ENCODE measurements at regions not wholly inside any gene's neighbourhood (a gene's known extent, or its start where the extent isn't known, plus 50 kb on each side); places are given as distances from the start of the nearest gene placed in this dataset.
"Not testable (repeated sequence)": the region's sequence is repeated elsewhere in the genome, so short reads cannot be mapped to it uniquely, and the experiment has no call there.

GRCh38 chr16:65572156-65572555 lies 450.3 kb upstream of the CDH11 start:
- no peak for TF ChIP-seq CTCF (IDR thresholded peaks at IDR 0.05)
- H3K27ac ChIP-seq, result no peak overlapping the region
- H3K36me3 ChIP-seq, result no peaks in the 10 kb centered on the region
- DNase-seq (no peak), ATAC-seq (no peak)
- peaks cover 0 to 16% (median 0%) of the 10 kb centered on the region in 11 donors for H3K9me3 ChIP-seq
- H3K4me3 ChIP-seq, result no peak overlapping the region
- WGBS, 2 donors, result 74 to 83% methylated on average over 1 of the region's 1 CpG
- H3K27me3 ChIP-seq, result no peaks in the 10 kb centered on the region
- H3K4me1 ChIP-seq, result no peaks in the 10 kb centered on the region
- intact Hi-C loops (cut with DNase I), result no loop called here

- no peak for ATAC-seq
- H3K27me3 ChIP-seq, result no peaks in the 10 kb centered on the region
- no peaks in the 10 kb centered on the region for H3K4me1 ChIP-seq
- no peak overlapping the region for H3K4me3 ChIP-seq
- H3K9me3 ChIP-seq, result peaks cover 0 to 16% (median 0%) of the 10 kb centered on the region in 11 donors
- 91 to 98% methylated on average over 1 of the region's 1 CpG for WGBS, 2 donors
- no peak for TF ChIP-seq CTCF (IDR thresholded peaks at IDR 0.05)
- no peak overlapping the region for H3K27ac ChIP-seq
- DNase-seq, result no peak
- no peaks in the 10 kb centered on the region for H3K36me3 ChIP-seq
- intact Hi-C loops (cut with DNase I), result no loop called here
Measured at GRCh38 chr16:65570261-65570660, 448.4 kb upstream of the CDH11 start.

GRCh38 chr16:65559846-65560245 lies 438.0 kb upstream of the CDH11 start:
- Histone ChIP-seq H3K36me3 (no peaks in the 10 kb centered on the region), H3K9me3 (peaks cover 0 to 26% (median 4%) of the 10 kb centered on the region in 11 donors), H3K4me1 (no peaks in the 10 kb centered on the region), H3K4me3 (no peak overlapping the region), H3K27me3 (no peaks in the 10 kb centered on the region), H3K27ac (no peak overlapping the region)
- WGBS, 2 donors, result 90 to 95% methylated on average over 3 of the region's 3 CpGs
- intact Hi-C loops (cut with DNase I), result loop anchor here in 1 of 10 donors (10.0 kb wide), 1 partner anchor 55 kb away; no protein-coding TSS in a partner anchor
- ATAC-seq (no peak), DNase-seq (no peak)
- no peak for TF ChIP-seq CTCF (IDR thresholded peaks at IDR 0.05)

- H3K36me3 ChIP-seq; intact Hi-C loops (cut with DNase I); H3K4me3 ChIP-seq; H3K27ac ChIP-seq; DNase-seq; H3K9me3 ChIP-seq; H3K27me3 ChIP-seq: not testable (repeated sequence)
- 0 to 7% methylated on average over 1 of the region's 1 CpG for WGBS, 2 donors
- ATAC-seq, result peak in 2 of 8 donors; percentile 41 to 55
- peaks cover 4 to 43% (median 21%) of the 10 kb centered on the region in 9 donors for H3K4me1 ChIP-seq
Measured at GRCh38 chr16:65549689-65550088, 427.8 kb upstream of the CDH11 start.

- Histone ChIP-seq H3K27ac (no peak overlapping the region), H3K36me3 (no peaks in the 10 kb centered on the region), H3K9me3 (peaks cover 0 to 8% (median 0%) of the 10 kb centered on the region in 11 donors), H3K4me3 (no peak overlapping the region), H3K4me1 (peaks cover 4 to 43% (median 21%) of the 10 kb centered on the region in 9 donors), H3K27me3 (no peaks in the 10 kb centered on the region)
- TF ChIP-seq CTCF (IDR thresholded peaks at IDR 0.05), result no peak
- DNase-seq (no peak), ATAC-seq (no peak)
- 77 to 83% methylated on average over 2 of the region's 2 CpGs for WGBS, 2 donors
- intact Hi-C loops (cut with DNase I), result no loop called here
Measured at GRCh38 chr16:65548470-65548869, 426.6 kb upstream of the CDH11 start.
